SK-N-SH (cell line): ENCODE measurements at regions not wholly inside any gene's neighbourhood (a gene's known extent, or its start where the extent isn't known, plus 50 kb on each side); places are given as distances from the start of the nearest gene placed in this dataset.

ENCODE experiments used
- CTCF ChIA-PET: fragments of 300-600, 350-600 bp; formaldehyde crosslinking; extraction: SDS; loops from one replicate; lab custom pipeline; 2021; lab: Yijun Ruan, JAX
- POLR2A ChIA-PET: fragments of 350-600 bp; sonication (Branson Sonifier 250); formaldehyde crosslinking; extraction: SDS; loops from one replicate; lab custom pipeline; 2020; ENCODE audit warnings: antibody characterized with exemption, inconsistent platforms; lab: Yijun Ruan, JAX
- DNase-seq: peaks from one replicate; pipeline ENCODE4 v3.0.0; 2012
- H2AFZ ChIP-seq: fragments of 200-600 bp; sonication (generic); 2 replicates; pipeline ENCODE4 v1.8.1; 2016; ENCODE audit warnings: antibody characterized with exemption, mild to moderate bottlenecking, low read depth
- H3F3A ChIP-seq: fragments of 200-600 bp; sonication (generic); replicated peaks from 2 replicates; pipeline ENCODE3; 2016; ENCODE audit warnings: antibody characterized with exemption, mild to moderate bottlenecking; ENCODE audit not compliant: insufficient read depth
- H3K27ac ChIP-seq, 2 experiments: fragments of 200-500 bp in 1 of 2; fragments of 200-600 bp in 1 of 2; sonication (Bioruptor generic) in 1 of 2; sonication (generic), shearing (Covaris generic) in 1 of 2; 2 replicates each; pipeline versions ENCODE4 v1.5.1 to v1.6.1; 2014 to 2016; ENCODE audit warnings: low read depth in 2 of 2, inconsistent platforms in 1 of 2, low read length in 1 of 2, mild to moderate bottlenecking in 1 of 2, mixed read lengths in 1 of 2
- H3K27me3 ChIP-seq: fragments of 200-600 bp; sonication (generic), shearing (Covaris generic); 2 replicates; pipeline ENCODE4 v1.6.1; 2016; ENCODE audit warnings: mixed run types; ENCODE audit not compliant: insufficient read depth
- H3K36me3 ChIP-seq, 2 experiments: fragments of 200-500 bp in 1 of 2; fragments of 200-600 bp in 1 of 2; sonication (Bioruptor generic) in 1 of 2; sonication (generic) in 1 of 2; replicated peaks in 1 of 2; 2 replicates each; pipeline versions ENCODE3 to v1.5.1; 2014 to 2016; ENCODE audit warnings: low read length in 1 of 2, mild to moderate bottlenecking in 1 of 2; ENCODE audit not compliant: insufficient read depth in 2 of 2, control insufficient read depth in 1 of 2
- H3K4me1 ChIP-seq, 2 experiments: fragments of 200-500 bp in 1 of 2; fragments of 200-600 bp in 1 of 2; sonication (Bioruptor generic) in 1 of 2; sonication (generic), shearing (Covaris generic) in 1 of 2; 2 replicates each; pipeline versions ENCODE4 v1.5.1 to v1.6.1; 2014 to 2016; ENCODE audit warnings: low read depth in 1 of 2, low read length in 1 of 2, mixed run types in 1 of 2; ENCODE audit not compliant: insufficient read depth in 2 of 2, control insufficient read depth in 1 of 2
- H3K4me2 ChIP-seq: fragments of 200-600 bp; sonication (generic), shearing (Covaris generic); 2 replicates; pipeline ENCODE4 v1.6.1; 2017; ENCODE audit warnings: mixed run types
- H3K4me3 ChIP-seq, 2 experiments: fragments of 200-500 bp in 1 of 2; fragments of 200-600 bp in 1 of 2; sonication (Bioruptor generic) in 1 of 2; sonication (generic), shearing (Covaris generic) in 1 of 2; 2 replicates each; pipeline versions ENCODE4 v1.5.1 to v1.8.1; 2014 to 2016; ENCODE audit warnings: low read depth in 2 of 2, inconsistent platforms in 1 of 2, low read length in 1 of 2, mild to moderate bottlenecking in 1 of 2, mixed read lengths in 1 of 2, moderate library complexity in 1 of 2
- H3K79me2 ChIP-seq: fragments of 200-600 bp; sonication (generic); 2 replicates; pipeline ENCODE4 v1.8.1; 2017; ENCODE audit warnings: mild to moderate bottlenecking; ENCODE audit not compliant: insufficient read depth
- H3K9ac ChIP-seq: fragments of 200-600 bp; sonication (generic); 2 replicates; pipeline ENCODE4 v1.6.1; 2017; ENCODE audit warnings: mixed run types
- H3K9me2 ChIP-seq: fragments of 200-600 bp; sonication (generic); 2 replicates; pipeline ENCODE4 v1.6.1; 2017; ENCODE audit warnings: mixed run types
- H3K9me3 ChIP-seq: fragments of 200-600 bp; sonication (generic); 2 replicates; pipeline ENCODE4 v1.6.1; 2017; ENCODE audit warnings: mixed run types, mild to moderate bottlenecking, moderate library complexity
- H4K20me1 ChIP-seq: fragments of 200-600 bp; sonication (generic); 2 replicates; pipeline ENCODE4 v1.6.1; 2017; ENCODE audit warnings: mild to moderate bottlenecking, mixed run types; ENCODE audit not compliant: insufficient read depth
- FOXJ3 ChIP-seq: sonication (generic); formaldehyde crosslinking; IDR thresholded peaks from 2 replicates; pipeline ENCODE4 v1.5.1; 2020; ENCODE audit warnings: mild to moderate bottlenecking, missing genetic modification reagents
- GABPA ChIP-seq: IDR thresholded peaks from 2 replicates; pipeline ENCODE4 v1.4.0; 2012; ENCODE audit warnings: low read depth, mild to moderate bottlenecking
- MEF2A ChIP-seq: IDR thresholded peaks from 2 replicates; pipeline ENCODE4 v1.4.0; 2012; ENCODE audit warnings: low read depth, borderline replicate concordance
- NFIC ChIP-seq: IDR thresholded peaks from 2 replicates; pipeline ENCODE4 v1.4.0; 2012; ENCODE audit warnings: borderline replicate concordance
- RAD21 ChIP-seq: IDR thresholded peaks from 2 replicates; pipeline ENCODE4 v1.6.1; 2012; ENCODE audit warnings: mild to moderate bottlenecking, low read length
- RFX5 ChIP-seq: IDR thresholded peaks from 2 replicates; pipeline ENCODE4 v1.6.1; 2012; ENCODE audit warnings: mild to moderate bottlenecking, improper control_type of control experiment, low read length
- RXRA ChIP-seq: IDR thresholded peaks from 2 replicates; pipeline ENCODE4 v1.4.0; 2012; ENCODE audit warnings: low read depth, mild to moderate bottlenecking, borderline replicate concordance
- SMC3 ChIP-seq: IDR thresholded peaks from 2 replicates; pipeline ENCODE4 v1.6.1; 2012; ENCODE audit warnings: low read depth, low read length, improper control_type of control experiment
- WGBS: methylation state at CpG from one replicate; pipeline ENCODE4 v1.1.6; 2017; ENCODE audit warnings: low lambda C conversion rate; 5-methylcytosine and 5-hydroxymethylcytosine counted together
- TF ChIP-seq, protein P1 (sequence below): fragments of 150-350 bp; IDR thresholded peaks from 2 replicates; pipeline ENCODE4 v1.6.1; 2016; ENCODE audit warnings: mild to moderate bottlenecking, low read depth, low read length
- TF ChIP-seq, protein P2 (sequence below): IDR thresholded peaks from 2 replicates; pipeline ENCODE4; 2012
- TF ChIP-seq, protein P3 (sequence below): IDR thresholded peaks from 2 replicates; pipeline ENCODE4 v1.4.0; 2012; ENCODE audit warnings: low read depth, borderline replicate concordance
- TF ChIP-seq, protein P4 (sequence below): IDR thresholded peaks from 2 replicates; pipeline ENCODE4 v1.4.0; 2012; ENCODE audit warnings: low read depth, borderline replicate concordance
- TF ChIP-seq, protein P5 (sequence below): IDR thresholded peaks from 2 replicates; pipeline ENCODE4 v1.4.0; 2012; ENCODE audit warnings: low read depth
- TF ChIP-seq, protein P6 (sequence below): fragments of 200-600 bp; sonication (generic); IDR thresholded peaks from 2 replicates; pipeline ENCODE4 v1.6.1; 2017; ENCODE audit warnings: antibody characterized with exemption, mild to moderate bottlenecking, moderate library complexity

DNA sequence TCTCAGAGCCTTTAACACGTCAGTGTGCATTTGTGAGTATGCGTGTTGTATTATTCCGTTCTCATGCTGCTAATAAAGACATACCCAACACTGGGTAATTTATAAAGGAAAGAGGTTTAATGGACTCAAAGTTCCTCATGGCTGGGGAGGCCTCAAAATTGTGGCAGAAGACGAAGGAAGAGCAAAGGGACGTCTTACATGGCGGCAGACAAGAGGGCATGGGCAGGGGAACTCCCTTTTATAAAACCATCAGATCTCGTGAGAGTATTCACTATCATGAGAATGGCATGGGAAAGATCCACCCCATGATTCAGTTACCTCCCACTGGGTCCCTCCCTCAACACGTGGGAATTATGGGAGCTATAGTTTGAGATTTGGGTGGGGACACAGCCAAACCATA is 285.0 kb downstream of the PBX3 start:
- Histone ChIP-seq H3K27me3 (no peaks in the 10 kb centered on the region), H3K4me2 (no peak overlapping the region), H3K27ac (no peak overlapping the region), H3K9me3 (no peaks in the 10 kb centered on the region), H2AFZ (no peak overlapping the region), H3K4me3 (no peak overlapping the region), H3K36me3 (no peaks in the 10 kb centered on the region), H3K4me1 (peaks cover 0 to 2% of the 10 kb centered on the region in 2 experiments; a peak in 1 of 4 replicates), H3F3A (no peaks in the 10 kb centered on the region), H3K9ac (no peak overlapping the region), H4K20me1 (no peaks in the 10 kb centered on the region), H3K79me2 (no peaks in the 10 kb centered on the region), H3K9me2 (no peaks in the 10 kb centered on the region)
- TF ChIP-seq SMC3, result no peak
- no peak for TF ChIP-seq FOXJ3
- TF ChIP-seq, protein P1, sequence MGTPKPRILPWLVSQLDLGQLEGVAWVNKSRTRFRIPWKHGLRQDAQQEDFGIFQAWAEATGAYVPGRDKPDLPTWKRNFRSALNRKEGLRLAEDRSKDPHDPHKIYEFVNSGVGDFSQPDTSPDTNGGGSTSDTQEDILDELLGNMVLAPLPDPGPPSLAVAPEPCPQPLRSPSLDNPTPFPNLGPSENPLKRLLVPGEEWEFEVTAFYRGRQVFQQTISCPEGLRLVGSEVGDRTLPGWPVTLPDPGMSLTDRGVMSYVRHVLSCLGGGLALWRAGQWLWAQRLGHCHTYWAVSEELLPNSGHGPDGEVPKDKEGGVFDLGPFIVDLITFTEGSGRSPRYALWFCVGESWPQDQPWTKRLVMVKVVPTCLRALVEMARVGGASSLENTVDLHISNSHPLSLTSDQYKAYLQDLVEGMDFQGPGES, result no peak
- no peak for TF ChIP-seq MEF2A
- TF ChIP-seq, protein P2, sequence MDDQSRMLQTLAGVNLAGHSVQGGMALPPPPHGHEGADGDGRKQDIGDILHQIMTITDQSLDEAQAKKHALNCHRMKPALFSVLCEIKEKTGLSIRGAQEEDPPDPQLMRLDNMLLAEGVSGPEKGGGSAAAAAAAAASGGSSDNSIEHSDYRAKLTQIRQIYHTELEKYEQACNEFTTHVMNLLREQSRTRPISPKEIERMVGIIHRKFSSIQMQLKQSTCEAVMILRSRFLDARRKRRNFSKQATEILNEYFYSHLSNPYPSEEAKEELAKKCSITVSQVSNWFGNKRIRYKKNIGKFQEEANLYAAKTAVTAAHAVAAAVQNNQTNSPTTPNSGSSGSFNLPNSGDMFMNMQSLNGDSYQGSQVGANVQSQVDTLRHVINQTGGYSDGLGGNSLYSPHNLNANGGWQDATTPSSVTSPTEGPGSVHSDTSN, result no peak
- TF ChIP-seq, protein P3, sequence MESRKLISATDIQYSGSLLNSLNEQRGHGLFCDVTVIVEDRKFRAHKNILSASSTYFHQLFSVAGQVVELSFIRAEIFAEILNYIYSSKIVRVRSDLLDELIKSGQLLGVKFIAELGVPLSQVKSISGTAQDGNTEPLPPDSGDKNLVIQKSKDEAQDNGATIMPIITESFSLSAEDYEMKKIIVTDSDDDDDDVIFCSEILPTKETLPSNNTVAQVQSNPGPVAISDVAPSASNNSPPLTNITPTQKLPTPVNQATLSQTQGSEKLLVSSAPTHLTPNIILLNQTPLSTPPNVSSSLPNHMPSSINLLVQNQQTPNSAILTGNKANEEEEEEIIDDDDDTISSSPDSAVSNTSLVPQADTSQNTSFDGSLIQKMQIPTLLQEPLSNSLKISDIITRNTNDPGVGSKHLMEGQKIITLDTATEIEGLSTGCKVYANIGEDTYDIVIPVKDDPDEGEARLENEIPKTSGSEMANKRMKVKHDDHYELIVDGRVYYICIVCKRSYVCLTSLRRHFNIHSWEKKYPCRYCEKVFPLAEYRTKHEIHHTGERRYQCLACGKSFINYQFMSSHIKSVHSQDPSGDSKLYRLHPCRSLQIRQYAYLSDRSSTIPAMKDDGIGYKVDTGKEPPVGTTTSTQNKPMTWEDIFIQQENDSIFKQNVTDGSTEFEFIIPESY, result no peak
- no peak for TF ChIP-seq NFIC
- no peak for TF ChIP-seq RAD21
- TF ChIP-seq, protein P4, sequence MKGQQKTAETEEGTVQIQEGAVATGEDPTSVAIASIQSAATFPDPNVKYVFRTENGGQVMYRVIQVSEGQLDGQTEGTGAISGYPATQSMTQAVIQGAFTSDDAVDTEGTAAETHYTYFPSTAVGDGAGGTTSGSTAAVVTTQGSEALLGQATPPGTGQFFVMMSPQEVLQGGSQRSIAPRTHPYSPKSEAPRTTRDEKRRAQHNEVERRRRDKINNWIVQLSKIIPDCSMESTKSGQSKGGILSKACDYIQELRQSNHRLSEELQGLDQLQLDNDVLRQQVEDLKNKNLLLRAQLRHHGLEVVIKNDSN, result no peak
- TF ChIP-seq, protein P5, sequence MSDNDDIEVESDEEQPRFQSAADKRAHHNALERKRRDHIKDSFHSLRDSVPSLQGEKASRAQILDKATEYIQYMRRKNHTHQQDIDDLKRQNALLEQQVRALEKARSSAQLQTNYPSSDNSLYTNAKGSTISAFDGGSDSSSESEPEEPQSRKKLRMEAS, result no peak
- TF ChIP-seq, protein P6, sequence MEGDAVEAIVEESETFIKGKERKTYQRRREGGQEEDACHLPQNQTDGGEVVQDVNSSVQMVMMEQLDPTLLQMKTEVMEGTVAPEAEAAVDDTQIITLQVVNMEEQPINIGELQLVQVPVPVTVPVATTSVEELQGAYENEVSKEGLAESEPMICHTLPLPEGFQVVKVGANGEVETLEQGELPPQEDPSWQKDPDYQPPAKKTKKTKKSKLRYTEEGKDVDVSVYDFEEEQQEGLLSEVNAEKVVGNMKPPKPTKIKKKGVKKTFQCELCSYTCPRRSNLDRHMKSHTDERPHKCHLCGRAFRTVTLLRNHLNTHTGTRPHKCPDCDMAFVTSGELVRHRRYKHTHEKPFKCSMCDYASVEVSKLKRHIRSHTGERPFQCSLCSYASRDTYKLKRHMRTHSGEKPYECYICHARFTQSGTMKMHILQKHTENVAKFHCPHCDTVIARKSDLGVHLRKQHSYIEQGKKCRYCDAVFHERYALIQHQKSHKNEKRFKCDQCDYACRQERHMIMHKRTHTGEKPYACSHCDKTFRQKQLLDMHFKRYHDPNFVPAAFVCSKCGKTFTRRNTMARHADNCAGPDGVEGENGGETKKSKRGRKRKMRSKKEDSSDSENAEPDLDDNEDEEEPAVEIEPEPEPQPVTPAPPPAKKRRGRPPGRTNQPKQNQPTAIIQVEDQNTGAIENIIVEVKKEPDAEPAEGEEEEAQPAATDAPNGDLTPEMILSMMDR, result no peak
- TF ChIP-seq RFX5, result no peak
- TF ChIP-seq GABPA, result no peak
- no peak for TF ChIP-seq RXRA
- POLR2A ChIA-PET, result no interaction called here
- CTCF ChIA-PET, result no interaction called here
- WGBS, result 75% methylated on average over 8 of the region's 8 CpGs
- DNase-seq, result no peak
